SHP77 treated with DMSO at 0.1 percent for 48 hours (cell line): ENCODE measurements at regions not wholly inside any gene's neighbourhood (a gene's known extent, or its start where the extent isn't known, plus 50 kb on each side); places are given as distances from the start of the nearest gene placed in this dataset.

Experiments used
- DNase-seq: peaks from one replicate; lab custom pipeline; 2025; lab: John Stamatoyannopoulos, UW

DNA sequence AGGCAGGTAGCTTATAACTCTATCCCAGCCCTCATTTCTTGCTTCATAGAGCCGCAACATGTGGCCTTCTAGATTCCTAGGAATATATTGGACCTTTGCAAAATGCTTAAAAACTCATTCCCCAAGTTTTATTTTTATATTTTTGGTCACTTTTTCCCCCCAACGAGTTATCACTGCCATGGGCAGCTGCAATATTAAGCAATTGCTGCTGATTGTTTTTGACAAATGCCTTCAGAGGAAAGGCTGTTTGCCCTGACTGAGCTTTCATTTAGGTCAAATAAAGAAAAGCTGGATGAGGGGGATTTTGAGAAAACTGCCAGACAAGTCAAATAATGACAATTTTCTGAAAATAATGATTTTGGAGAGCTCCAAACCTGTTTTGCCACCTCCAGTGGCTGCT lies 976.9 kb upstream of the MBL2 start:
- no peak for DNase-seq

DNA sequence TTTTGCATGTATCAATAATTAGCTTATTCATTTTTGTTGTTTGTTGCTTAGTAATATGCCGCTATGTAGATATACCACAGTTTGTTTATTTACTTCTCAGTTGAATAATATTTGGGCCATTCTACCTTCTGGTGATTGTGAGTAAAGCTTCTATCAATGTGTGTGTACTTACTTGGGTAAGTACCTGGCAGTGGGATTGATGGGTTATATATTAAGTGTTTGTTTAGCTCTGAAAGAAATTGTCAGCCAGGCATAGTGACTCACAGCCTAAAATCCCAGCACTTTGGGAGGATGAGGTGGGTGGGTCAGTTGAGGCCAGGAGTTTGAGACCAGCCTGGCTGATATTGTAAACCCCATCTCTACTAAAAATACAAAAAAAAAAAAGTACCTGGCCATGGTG lies 975.7 kb upstream of the MBL2 start:
- no peak for DNase-seq

DNA sequence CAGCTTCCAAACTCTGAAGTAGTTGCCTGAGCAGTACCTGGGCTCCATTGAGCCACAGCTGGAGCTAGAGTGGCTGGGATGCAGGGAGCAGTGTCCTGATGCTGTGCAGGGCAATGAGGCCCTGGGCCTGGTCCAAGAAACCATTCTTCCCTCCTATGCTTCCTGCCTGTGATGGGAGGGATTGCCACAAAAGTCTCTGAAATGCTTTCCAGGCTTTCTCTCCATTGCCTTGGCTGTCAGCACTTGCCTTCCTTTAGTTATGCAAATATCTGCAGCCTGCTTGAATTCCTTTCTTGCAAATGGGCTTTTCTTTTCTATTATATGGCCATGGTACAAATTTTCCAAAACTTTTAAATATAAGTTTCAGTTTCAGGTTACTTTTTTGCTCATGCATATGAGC lies 972.2 kb upstream of the MBL2 start:
- DNase-seq, result no peak

GRCh38 chr10:53744176-53744575 lies 971.6 kb upstream of the MBL2 start:
- DNase-seq, result no peak

DNA sequence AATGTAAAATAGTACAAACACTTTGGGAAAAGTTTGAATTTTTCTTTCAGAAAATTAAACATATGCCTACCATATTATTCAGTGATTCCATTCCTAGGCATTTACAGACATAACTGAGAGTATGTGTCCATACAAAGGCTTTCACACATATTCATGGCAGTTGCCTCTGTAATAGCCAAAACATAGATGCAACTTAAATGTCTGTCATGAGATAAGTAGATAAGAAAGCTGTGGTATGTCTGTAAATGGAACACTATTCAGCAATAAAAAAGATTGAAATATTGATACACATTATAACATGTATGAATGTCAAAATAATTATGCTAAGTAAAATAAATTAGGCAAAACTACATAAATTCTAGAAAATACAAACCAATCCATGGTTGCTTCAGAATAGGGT lies 964.5 kb upstream of the MBL2 start:
- DNase-seq, result no peak

DNA sequence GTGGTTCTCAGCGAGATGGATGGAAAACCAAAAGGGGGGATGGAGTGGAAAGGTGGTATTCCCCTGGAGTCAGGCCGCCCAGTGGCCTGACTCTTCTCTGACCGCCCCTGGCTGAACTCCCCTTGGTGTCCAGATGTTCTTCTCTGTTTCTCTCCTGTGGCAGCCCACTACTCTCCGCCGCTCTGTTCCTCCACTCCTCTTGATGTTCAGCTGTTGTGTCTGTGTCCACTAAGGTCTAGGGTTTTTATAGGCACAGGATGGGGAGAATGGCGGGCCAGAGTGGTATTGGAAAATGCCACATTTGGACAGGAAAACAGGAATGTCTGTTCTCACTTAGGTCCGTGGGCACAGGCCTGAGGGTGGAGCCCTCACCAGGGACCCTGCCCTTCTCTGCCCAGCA lies 954.3 kb upstream of the MBL2 start:
- no peak for DNase-seq

DNA sequence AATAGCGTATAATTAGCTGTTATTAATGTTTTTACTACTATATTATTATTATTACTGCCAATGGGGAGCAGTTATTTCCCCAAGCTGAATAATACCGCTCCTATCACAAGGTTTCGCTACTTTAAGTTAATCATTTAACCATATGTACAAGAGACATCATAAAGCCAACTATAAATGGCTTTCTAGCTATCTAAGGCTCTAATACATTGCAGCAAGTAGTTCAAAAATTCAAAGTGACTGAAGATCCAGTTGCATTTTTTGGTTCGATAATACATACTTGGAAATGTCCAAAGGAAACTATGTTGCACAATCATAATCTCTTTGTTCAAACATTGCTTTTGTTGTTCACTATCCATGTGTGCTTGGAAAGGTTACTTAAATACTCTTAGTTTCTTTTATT lies 952.0 kb upstream of the MBL2 start:
- DNase-seq, result no peak

- DNase-seq, result no peak
These were observed 947.1 kb upstream of the MBL2 start for GRCh38 chr10:53719658-53720057.

GRCh38 chr10:53716156-53716555 lies 943.6 kb upstream of the MBL2 start:
- DNase-seq, result no peak

DNA sequence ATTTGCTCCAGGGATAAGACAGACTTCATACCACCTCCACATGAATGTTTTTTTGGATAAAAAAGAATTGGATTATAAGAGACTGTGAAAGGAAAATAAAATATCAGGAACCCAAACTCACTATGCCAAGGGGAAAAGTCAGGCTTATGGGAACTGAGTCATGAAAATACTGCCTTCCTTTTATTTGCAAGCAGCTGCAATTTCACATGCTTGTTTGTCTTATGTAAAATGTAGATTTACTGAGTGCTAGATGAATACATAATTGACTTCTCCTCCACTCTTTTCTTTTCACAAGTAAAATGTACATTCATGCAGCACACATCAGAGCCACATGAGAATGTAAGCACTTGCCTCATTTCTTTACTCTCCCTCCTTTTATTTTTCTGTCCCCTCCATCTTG lies 940.8 kb upstream of the MBL2 start:
- DNase-seq, result no peak

- DNase-seq, result no peak
These were observed 929.9 kb upstream of the MBL2 start for GRCh38 chr10:53702489-53702888.

GRCh38 chr10:53701213-53701612 lies 928.6 kb upstream of the MBL2 start:
- no peak for DNase-seq

GRCh38 chr10:53700278-53700677 lies 927.7 kb upstream of the MBL2 start:
- no peak for DNase-seq

- DNase-seq, result no peak
These were observed 927.1 kb upstream of the MBL2 start for GRCh38 chr10:53699684-53700083.

- DNase-seq, result no peak
These were observed 926.6 kb upstream of the MBL2 start for GRCh38 chr10:53699231-53699630.

DNA sequence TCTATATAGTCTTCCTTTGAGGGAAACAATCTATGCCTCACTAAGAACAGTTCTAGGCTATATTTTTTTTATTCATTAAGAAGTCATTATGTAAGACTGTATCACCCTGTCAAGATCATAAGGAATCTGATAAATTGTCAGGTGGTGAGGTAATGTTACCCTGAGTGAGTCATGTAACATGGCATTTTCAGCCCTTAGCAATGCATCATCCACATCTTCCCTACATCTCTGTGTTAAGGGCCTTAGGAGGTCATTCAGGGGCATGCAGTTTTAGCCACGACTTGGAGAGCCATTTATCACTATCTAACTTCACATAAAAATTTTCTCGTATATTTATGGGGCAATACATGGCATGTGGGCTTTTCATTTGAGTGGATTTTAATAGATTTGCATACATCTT lies 924.5 kb upstream of the MBL2 start:
- no peak for DNase-seq

- DNase-seq, result no peak
These were observed 918.1 kb upstream of the MBL2 start for GRCh38 chr10:53690524-53691240.

DNA sequence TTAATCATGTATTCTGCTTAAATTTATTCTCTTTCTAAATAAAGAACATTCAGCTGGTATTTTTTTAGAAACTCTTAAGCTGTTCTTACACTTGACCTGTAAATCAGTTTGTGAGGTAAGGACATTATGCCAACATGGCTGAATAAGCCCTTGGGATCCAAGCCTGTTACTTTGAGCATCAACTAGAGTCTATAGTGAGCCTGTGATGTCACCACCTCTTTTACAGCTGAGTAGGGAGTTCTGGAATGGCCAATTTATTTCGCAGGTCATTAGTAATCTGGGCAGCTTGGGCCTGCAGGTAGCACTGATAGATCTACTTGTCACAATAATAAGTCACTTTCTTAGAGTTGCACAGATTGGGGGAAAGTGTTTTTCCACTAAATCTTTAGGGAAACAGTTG lies 915.2 kb upstream of the MBL2 start:
- DNase-seq, result no peak

- no peak for DNase-seq
These were observed 910.3 kb upstream of the MBL2 start for GRCh38 chr10:53682885-53683284.

DNA sequence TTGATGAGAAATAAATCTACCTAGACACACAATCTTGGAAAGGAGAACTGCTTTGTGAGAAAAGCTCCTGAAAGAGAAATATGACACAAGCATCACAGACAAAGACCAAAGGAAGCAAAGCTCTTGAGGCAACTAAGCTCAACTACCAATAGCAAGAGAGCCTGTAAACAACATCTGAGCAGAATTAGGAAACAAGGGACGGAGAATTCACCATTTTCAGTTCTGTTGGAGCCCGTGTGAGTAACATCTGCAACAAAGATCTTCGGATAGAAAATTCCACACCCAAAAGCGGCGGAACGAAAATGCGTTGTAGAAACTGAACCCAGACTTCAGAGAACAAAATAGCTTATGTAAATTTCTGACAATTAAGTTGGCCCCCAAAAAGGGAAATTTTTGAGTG lies 909.9 kb upstream of the MBL2 start:
- no peak for DNase-seq

- DNase-seq, result no peak
These were observed 907.1 kb upstream of the MBL2 start for GRCh38 chr10:53679666-53680065.

DNA sequence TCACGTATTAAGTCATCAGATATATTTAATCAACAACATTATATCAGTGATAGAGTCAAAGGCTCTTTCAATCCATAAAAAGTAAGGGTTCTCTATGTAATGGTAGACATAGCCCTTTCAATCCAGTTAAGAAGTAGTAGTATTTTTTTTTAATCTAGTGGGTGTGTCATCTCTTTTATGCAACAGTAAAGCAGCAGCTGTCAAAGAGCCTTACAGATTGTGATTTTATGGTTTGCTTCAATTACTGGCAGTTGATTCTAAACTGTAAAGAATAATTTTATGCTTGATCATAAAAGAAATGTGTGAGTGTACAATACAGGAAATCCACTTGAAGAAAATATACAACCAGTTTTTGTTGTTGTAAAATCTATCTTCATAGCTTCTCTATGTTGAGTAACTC lies 902.6 kb upstream of the MBL2 start:
- no peak for DNase-seq

DNA sequence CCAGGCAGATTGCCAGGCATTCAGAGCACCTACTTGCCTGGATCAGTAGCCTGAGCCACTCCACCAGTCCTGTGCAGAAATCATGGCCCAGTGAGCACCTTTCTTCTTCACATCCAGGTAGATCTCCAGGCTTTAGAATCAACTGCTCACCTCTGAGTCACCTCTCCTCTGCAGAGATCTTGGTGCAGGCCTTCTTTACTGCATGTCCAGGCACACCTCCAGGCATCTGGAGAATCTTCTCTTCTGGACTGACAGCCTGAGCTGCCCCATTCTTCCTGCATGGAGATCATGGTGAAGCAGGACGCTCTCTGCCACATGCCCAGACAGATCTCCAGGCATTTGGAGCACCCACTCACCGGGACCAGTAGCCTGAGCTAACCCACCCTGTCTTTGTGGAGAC lies 894.5 kb upstream of the MBL2 start:
- DNase-seq, result no peak

- DNase-seq, result no peak
These were observed 891.9 kb upstream of the MBL2 start for GRCh38 chr10:53664282-53665019.
